AG04449 (cell line): ENCODE measurements at regions not wholly inside any gene's neighbourhood (a gene's known extent, or its start where the extent isn't known, plus 50 kb on each side); places are given as distances from the start of the nearest gene placed in this dataset.

Experiments
- CTCF ChIA-PET: fragments of 350-600 bp; formaldehyde crosslinking; extraction: SDS; loops from one replicate; lab custom pipeline; 2021; ENCODE audit warnings: antibody characterized with exemption; lab: Yijun Ruan, JAX
- POLR2A ChIA-PET: fragments of 400-600, 350-600 bp; formaldehyde crosslinking; extraction: SDS; loops from one replicate; lab custom pipeline; 2020; ENCODE audit warnings: antibody characterized with exemption, inconsistent platforms; lab: Yijun Ruan, JAX
- DNase-seq: peaks from one replicate; pipeline ENCODE4 v3.0.0-alpha.2; 2010; ENCODE audit warnings: low read depth, low spot score
- H3K4me3 ChIP-seq: 2 replicates; pipeline ENCODE4 v1.5.1; 2011; ENCODE audit warnings: low read depth, mild to moderate bottlenecking, control low read depth, low read length
- CTCF ChIP-seq: IDR thresholded peaks from one replicate; pipeline ENCODE4 v1.5.1; 2011; ENCODE audit warnings: mild to moderate bottlenecking, moderate library complexity, low read length, control low read depth, inconsistent platforms; ENCODE audit not compliant: insufficient read depth; ENCODE audit errors: missing control alignments

GRCh38 chr4:125546272-125546671 is 231.5 kb downstream of the FAT4 start:
- POLR2A ChIA-PET, result no interaction called here
- CTCF ChIA-PET, result no interaction called here
- no peak for DNase-seq
- TF ChIP-seq CTCF, result no peak
- H3K4me3 ChIP-seq, result no peak overlapping the region

- ChIA-PET CTCF (no interaction called here), POLR2A (no interaction called here)
- H3K4me3 ChIP-seq, result no peak overlapping the region
- no peak for DNase-seq
- TF ChIP-seq CTCF, result no peak
These were observed 233.1 kb downstream of the FAT4 start for GRCh38 chr4:125547836-125548235.

- POLR2A ChIA-PET, result no interaction called here
These were observed 236.0 kb downstream of the FAT4 start for GRCh38 chr4:125550769-125551168.

GRCh38 chr4:125551466-125551865 is 236.7 kb downstream of the FAT4 start:
- CTCF ChIA-PET, result no interaction called here
- POLR2A ChIA-PET, result no interaction called here
- no peak for DNase-seq
- H3K4me3 ChIP-seq, result no peak overlapping the region
- no peak for TF ChIP-seq CTCF

More at GRCh38 chr4:125550769-125551168, 236.0 kb downstream of the FAT4 start:
- H3K4me3 ChIP-seq, result no peak overlapping the region
- CTCF ChIA-PET, result no interaction called here
- TF ChIP-seq CTCF, result no peak
- DNase-seq, result no peak

DNA sequence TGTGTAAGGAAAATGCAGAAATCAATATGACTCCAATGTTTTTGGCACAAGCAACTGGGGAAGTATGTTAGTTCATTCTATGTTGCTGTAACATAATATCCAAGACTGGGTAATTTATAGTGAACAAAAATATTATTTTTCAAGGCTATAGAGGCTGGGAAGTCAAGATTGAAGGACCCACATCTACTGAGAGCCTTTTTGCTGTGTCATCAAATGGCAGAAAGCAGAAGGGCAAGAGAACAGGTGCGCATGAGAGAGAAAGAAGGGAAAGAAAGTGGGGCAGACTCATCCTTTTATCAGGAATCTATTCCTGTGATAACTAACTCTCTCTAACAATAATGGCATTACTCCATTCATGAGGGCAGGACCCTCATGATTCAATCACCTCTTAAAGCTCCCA is 237.2 kb downstream of the FAT4 start:
- H3K4me3 ChIP-seq, result no peak overlapping the region
- ChIA-PET CTCF (no interaction called here), POLR2A (no interaction called here)
- no peak for TF ChIP-seq CTCF
- no peak for DNase-seq

DNA sequence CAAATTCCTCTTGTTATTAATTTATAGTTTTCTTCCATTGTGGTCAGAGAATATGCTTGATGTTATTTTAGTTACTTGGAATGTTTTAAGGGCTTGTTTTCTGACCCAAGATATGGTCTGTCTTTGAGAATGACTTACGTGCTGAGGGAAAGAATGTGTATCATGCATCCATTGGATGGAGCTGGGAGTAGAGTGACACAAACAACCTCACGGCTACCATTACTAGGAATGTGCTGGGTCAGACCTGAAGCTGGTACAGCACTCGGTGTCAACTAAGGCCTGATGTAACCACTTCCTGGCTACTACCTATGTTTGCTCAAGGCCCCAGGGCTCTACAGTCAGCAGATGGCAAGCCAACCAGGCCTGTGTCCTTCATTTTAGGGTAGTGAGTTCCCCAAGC is 257.8 kb downstream of the FAT4 start:
- no peak overlapping the region for H3K4me3 ChIP-seq
- ChIA-PET CTCF (no interaction called here), POLR2A (no interaction called here)
- TF ChIP-seq CTCF, result no peak
- DNase-seq, result no peak
